ENCODE measurements at regions not wholly inside any gene's neighbourhood (a gene's known extent, or its start where the extent isn't known, plus 50 kb on each side); places are given as distances from the start of the nearest gene placed in this dataset.

DNA sequence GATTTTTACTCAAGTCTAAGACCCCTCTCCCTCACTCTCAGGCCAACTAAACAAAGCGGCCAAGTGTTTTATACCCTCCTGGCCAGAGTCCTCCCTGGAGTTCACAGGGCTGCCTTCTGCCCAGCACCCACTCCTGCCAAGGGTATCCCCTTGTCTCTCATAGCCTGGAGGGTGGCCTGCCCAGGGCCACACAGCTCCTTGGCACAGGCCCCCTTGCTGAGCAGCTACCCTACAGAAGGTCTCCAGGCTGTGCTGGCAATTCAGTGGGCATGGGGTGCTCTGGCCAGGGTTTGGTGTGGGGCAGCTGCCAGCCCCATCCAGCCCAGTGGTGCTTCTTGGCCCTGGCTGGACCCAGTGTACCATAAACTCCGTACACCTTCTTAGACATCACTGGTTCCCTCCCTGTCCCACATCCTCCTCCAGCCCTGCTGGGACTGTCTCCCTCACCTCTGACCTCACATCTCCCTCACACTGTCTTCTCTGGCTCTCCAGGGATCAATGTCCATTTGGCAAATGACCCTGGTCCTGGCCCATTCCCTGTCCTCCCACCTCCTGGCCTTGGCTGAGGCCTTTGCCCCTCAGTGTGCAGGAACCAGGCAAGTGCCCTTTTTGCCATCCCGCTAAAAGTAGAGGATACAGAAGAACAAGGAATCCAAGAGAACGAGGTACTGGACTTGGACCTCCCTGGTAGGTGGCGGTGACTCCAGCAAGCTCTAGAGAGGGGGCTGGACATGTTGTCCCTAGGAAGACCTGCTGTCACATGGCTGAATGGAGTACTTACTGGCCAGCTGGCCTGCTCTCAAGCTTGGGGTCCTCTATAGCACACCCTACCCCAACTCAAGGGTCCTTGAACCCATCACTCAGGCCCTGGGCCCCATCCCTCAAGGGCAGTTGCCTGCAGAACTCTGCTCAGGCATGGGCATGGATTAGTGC lies 50.0 kb upstream of the TRPM1 start:
- DNase-seq (ENCODE audit: low read depth, low spot score), result no peak

DNA sequence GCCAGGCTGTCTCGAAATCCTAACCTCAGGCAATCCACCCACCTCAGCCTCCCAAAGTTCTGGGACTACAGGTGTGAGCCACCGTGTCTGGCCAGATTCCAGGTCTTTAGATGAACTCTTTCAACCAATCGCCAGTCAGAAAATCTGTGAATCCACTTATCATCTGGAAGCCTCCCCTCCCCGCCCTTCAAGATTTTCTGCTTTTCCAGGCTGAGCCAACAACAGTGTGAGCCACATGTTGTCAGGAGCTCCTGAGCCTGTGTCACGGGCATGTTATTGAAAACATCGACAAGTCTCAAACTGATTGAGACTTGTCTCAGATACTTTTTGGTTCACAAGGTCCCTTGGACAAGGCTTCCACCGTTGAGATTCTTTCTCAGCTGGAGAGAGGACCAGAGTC lies 52.0 kb upstream of the TRPM1 start:
- no peak for DNase-seq (ENCODE audit: low read depth, low spot score)

DNA sequence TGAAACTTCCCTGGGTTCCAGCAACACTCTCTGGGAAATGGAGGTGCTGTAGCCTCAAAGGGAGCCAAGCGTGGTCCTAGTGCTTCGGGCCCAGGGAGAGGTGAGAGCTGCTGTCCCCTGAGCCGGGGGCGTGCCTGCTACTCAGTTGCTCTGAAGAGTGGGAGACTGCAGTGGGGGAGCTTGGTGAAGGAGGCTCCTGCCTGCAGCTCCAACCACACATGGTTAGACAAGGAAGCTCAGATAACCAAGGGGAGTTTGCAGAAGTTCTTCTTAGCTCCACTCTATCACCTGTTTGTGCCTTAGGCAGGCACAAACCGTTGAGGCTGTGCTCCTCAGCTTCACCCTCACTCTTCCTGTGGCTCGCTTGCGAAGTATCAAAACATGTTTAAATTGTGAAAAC lies 53.6 kb upstream of the TRPM1 start:
- DNase-seq (ENCODE audit: low read depth, low spot score), result no peak

DNA sequence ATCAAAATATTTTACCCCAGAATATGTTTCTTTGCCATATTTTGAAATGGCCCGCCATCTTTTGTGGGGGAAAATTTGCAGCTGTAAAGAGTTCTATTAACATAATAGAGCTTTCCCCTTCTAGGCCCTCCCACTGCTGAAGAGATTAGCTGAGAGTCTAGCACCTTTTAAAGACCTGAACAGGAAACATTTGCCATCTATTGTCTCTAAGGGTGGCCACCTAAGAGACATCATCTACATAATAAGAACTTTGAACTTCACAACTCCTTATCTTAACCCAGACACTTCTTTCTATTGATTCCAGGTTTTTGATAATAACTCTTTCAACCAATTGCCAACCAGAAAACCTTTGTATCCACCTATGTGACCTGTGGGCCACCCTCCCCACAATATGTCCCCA lies 54.7 kb upstream of the TRPM1 start:
- no peak for DNase-seq (ENCODE audit: low read depth, low spot score)

DNA sequence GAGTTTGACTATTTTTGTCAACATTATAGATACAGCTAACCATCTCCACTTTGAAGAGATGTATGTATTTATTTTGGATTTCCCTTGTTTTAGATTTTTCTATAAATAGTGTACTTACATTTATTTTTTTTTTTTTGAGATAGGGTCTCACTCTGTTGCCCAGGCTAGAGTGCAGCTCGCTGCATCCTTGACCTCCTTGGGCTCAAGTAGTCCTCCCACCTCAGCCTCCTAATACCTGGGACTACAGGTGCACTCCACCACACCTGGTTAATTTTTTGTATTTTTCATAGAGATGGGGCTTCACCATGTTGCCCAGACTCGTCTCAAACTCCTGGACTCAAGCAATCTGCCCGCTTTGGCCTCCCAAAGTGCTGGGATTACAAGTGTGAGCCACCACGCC lies 55.3 kb upstream of the TRPM1 start:
- DNase-seq (ENCODE audit: low read depth, low spot score), result no peak

DNA sequence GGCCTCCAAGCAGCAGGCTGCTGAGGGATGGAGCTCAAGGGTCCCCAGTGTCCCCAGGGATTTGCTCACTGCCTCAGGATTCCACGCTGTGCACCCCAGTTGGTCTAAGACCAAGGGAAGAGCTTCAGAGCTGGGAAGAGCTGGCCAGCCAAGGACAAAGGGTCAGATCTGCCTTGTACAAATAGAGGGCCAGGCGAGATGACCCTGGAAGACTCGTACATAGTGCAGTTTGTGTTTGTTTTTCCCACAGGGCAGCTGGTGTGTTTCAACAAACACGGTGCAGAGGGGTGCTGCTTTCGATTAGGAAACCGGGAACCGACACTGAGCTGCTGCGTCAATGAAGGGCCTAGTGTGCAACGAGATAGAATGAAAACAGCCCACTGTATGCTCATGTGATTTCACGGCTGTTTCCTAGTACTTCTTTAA lies 56.1 kb upstream of the TRPM1 start:
- peak; percentile 36 for DNase-seq (ENCODE audit: low read depth, low spot score)

DNA sequence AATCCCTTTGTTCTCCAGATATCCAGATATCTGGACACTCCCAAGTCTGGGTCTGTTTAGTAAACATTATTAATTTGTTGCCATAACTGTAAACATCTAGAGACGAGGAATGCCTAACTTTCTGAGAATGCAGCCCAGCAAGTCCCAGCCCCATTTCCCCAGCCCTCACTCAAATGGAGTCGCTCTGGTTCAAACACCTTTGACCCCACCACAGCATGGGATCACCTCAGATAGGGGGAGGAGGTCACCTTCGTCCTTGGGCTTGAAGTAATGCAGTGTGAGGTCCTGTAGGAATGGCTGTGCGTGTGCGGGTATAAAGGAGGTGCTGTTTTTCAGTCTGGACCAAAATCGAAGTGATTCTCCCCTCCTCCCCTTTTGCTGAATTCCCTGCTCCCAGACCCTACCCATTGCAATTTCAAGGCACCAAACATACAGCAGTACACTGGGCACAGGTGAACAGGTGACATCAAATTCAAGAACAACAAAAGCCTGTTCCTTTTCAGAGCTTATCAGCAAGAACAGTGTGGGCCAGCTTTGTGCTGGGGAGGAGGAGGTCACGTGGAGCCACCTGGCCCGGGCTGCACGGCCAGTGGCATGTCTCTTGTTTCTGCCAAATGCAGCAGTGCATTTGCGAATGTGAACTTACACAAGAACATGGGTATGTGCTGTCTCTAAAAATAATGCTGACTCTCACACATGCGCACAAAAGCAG lies 57.5 kb upstream of the TRPM1 start:
- DNase-seq (ENCODE audit: low read depth, low spot score), result no peak

DNA sequence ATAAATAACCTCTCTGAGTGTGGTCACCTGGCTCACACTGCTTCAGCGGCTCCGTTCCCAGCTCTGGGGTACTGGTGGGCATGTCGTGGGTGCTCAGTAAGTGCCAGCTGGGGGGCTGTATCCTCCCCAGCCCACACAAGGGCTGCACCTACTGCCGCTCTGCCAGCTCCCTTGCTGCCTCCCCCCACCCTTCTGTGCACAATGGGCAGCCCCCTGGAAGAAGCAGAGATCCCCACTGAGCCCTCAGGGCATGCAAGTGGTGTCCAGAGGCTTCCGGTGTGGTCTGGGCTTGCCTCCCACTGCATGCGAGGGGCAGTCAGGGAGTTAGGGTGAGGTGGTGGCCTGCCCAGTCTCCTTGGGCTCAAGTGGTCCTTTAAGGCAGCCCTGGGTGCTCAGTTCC lies 58.3 kb upstream of the TRPM1 start:
- no peak for DNase-seq (ENCODE audit: low read depth, low spot score)

DNA sequence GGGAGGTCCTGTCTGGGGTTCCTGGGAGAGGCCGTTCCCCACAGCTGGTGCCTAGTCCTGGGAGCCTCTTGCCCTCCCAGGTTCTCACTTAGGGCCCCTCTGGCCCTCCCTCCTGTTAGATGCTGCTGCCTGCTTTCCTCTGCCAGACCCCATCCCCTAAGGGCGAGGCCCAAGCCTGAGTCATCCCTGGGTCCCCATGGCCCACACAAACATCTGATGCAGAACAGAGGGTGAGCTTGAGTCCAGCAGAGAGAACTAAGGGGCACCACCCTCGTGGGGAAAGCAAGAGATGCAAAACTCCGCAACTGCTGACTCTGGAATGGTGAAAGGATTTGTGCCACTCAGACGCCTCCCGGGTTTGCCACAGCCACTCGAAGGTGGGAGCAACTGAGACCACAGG lies 58.8 kb upstream of the TRPM1 start:
- DNase-seq (ENCODE audit: low read depth, low spot score), result no peak

DNA sequence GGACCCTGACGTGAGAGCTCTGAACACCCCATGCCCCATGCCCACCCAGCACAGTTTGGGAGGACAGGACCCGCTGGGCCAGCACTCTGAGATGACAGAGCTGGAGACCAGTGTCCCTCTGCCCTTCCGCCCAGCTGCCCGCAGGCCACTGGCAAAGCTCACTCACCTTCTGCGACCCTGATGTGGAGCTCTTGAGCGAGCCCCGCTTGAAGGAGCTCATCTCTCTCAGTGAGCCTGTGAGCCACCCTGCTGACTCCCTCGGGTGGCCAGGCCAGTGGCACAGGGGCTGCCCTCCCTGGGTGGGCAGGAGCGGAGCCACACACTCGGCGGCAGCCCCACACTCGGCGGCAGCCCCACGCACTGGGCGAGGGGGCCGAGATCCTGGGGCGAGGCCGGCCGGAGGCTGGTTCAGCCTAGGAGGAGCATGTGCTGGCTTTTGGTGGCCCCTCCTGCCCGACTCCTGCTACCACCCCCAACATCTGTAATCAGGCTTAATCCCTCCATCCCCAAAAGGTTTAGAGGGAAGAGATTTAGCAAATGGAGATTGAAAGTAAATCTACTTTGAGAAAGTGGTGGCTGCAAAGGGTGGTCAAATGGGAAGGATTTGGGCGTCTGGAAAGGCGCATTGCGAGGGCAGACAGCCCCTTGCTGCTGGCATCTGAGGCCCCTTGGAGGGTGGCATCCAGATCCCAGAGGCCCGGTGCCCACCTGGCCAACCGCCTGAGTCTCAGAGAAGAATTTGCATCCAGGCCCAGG lies 59.4 kb upstream of the TRPM1 start:
- DNase-seq (ENCODE audit: low read depth, low spot score), result no peak

DNA sequence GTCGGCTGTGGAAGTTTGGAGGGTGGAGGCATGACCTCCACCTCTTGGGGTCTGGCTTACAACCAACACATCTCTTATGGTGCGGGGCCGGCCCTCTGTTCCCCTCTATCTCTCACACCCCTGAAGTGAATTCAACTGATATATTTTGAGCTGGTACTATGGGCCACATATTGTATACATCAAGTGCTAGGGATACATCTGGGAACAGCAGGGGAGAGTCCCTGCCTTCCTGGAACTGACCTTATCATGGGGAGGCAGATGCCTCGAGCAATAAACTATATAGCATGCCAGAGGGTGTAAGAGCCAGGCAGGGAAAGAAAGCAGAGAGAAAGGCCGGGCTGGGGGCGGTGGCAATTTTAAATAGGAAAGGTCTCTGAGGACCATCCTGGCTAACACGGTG lies 60.4 kb upstream of the TRPM1 start:
- no peak for DNase-seq (ENCODE audit: low read depth, low spot score)

DNA sequence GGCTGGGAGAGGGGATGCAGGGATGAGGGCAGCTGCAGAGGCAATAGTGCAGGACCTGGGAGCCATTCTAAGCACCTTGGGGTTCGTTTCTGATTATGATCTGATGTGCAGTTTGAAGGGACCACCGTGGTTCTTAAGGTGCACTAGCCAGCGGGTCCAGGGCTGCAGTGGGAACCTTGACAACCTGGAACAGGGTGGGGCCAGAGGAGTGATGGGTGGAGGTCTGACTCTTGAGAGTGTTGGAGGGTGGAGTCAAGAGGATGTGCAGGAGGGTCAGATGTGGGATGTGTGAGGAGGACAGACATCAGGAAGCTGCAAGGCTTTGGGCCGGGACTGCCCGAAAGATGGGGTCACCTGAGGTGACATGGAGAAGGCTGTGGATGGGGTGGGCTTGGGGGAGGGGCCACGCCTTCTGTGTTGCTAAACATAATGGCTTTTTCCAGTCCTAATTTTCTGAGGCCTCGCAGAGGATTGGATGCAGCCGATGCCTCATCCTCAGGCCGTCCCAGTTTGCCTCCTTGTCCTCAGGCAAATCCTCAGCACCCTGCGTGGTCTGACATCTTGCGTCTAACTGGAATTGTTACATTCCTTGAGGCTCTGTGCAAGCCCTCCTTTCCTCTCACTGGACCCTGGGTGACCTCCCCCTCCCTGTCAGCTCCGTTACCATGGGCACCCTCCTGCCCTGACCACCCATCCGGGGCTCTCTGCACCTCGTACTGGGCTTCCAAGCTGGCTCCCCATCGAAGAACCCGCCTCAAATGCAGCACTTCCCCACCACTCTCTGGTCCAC lies 61.4 kb upstream of the TRPM1 start:
- DNase-seq (ENCODE audit: low read depth, low spot score), result no peak

DNA sequence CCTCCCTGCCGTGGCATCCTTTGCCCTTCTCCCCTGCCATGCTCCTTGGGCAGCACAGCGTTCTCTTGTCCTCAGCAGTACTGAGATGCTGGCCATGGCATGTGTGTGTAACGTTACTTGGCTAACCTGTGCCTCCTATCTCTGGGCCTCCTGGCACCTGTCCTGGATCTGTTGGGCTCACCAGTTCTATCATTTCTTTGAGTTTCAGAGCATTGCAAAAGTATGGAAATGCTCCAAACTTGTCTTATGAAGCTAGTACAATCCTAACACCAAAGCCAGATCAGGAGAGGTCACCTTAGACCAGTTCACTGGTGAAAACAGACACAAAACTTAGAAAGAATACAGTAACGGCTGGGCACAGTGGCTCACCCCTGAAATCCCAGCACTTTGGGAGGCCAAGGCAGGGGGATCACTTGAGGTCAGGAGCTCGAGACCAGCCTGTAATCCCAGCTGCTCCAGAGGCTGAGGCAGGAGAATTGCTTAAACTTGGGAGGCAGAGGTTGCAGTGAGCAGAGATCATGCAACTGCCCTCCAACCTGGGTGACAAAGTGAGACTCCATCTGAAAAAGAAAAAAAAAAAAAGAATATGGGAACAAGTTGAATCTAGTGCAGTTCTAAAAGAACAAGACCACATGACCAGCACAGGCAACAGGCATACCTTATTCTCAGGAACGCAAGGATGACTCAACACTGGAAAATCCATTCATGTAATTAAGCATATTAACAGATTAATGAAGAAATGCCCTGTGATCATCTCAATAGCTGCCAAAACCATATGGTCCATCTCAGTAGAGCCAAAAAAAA lies 62.4 kb upstream of the TRPM1 start:
- DNase-seq (ENCODE audit: low read depth, low spot score), result no peak

DNA sequence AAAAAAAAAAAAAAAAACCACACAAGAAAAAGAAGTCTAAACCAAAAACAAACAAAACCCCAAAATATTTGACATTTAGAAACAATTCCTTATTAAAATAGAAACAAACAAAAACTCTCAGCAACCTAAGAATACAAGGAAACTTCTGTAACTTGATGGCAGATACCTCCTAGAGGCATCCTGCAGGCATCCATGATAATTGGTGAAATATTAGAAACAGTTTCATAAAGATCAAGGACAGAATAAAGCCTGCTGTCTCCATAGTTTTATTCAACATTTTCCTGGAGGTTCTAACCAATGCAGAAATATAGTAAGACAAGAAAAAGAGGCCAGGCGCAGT lies 63.0 kb upstream of the TRPM1 start:
- DNase-seq (ENCODE audit: low read depth, low spot score), result no peak

DNA sequence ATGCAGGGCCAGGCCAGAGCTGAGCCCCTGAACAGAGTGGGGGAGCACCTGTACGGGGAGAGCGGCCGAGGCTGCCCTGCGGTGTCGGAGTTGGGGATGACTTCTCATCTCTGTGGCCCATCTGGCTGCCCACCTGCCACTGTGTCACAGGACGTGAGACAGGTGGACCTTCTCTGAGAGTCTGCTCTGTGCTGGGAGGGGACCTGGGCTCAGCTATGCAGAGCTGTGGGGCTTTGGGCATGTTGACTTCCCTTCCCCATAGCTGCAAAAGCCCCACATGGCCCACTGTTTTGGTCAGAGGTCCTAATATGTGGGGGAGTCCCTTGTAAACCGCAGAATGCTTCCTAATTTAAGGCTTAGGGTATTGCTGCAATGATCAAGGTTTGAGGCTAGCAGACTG lies 68.0 kb upstream of the TRPM1 start:
- DNase-seq (ENCODE audit: low read depth, low spot score), result no peak

DNA sequence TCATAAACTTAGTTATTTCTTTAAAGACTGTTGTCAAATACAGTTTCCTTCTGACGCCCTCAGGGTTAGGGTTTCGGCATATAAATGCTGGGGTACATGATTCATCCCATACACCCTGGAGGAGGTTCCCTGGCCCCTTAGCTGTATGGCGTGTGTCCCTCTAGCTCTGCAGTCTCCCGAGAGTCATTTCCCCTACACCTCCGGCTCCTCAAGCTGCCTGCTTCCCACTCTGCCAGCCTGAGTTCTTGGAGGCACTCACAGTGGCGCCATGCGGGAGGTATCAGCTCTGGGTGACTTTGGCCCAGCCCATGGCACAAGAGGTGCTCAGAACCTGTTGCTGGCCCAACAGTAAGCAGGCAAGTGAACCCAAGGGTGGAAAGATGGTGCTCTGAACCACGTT lies 70.2 kb upstream of the TRPM1 start:
- DNase-seq (ENCODE audit: low read depth, low spot score), result no peak

DNA sequence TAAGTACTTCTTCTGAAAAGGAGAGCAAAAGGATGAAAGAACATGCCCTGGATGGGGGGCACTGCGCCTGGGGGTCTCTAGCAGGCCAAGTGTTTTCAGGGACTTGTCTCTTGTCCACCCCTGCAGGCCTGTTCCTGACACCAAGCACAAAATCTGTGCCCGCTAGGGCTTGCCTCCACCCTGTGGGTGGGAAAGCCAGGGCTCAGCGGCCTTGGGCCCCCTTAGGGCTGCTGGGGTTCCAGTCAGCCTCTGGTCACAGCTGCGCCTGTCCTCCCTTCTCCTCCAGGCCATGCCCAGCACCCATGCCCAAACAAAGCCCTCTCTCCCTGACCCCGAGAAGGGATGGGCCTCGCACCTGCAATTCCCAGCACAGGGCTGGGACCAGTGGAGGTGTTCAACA lies 71.1 kb upstream of the TRPM1 start:
- DNase-seq (ENCODE audit: low read depth, low spot score), result no peak

DNA sequence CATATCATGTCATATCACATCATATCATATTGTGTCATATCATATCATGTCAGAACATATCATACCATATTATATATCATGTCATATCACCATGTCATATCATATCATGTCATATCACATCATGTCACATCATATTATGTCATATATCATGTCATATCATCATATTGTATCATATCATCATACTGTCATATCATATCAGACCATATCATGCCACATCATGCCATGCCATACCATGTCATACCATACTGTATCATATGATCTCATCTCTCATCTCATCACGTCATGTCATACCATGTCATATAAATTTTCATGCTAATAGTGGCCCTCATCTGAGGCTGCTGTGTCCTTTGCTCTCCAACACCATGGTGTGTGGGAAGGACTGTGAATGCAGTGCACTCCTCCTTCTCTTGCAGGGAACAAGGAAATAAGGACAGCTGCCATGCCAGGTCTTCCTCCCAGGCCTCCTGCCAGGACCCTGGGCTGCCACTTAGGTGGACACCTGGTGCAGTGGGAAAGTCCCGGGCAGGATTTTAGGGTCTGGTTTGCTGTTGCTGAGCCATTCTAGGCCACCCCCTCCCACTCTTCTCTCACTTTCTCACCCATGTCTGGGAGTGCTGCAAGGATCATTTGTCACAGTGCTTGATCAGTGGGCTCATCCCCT lies 72.4 kb upstream of the TRPM1 start:
- no peak for DNase-seq (ENCODE audit: low read depth, low spot score)

DNA sequence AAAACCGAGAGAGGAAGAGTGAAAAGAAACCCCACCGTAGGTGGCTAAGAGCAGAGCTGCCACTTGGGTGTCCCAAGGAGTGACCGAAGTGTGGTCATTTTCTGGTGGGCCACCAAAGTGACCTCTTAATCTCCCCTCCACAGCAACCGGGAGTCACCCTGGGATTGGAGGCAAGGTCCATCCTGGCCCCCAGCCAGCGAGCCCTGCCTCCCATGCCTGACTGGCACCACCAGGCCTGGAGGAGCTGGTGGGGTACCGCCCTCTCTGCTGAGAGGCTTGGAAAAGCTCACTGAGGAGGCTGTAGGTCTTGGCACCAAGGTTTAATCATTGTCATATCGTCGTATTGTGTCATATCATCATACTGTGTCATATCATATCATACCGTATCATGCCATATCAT lies 74.0 kb upstream of the TRPM1 start:
- no peak for DNase-seq (ENCODE audit: low read depth, low spot score)

DNA sequence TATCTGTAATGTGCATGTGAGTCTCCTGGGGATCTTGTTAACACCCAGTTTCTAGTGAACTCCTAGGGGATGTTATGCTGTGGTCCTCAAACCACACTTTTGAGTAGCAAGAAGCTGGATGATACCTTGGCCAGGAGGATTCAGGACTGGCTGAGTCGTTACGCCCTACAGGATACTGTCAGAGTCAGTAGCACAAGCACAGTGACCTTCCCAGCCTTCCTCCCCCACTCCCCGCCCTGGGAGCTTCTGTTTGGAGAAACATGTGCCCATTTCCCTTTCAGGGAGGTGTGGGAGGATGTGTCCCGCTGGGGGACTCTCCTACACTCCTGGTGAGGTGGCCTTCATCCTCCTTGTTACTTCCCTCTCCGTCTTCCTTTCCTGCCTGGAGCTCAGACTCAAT lies 76.4 kb upstream of the TRPM1 start:
- DNase-seq (ENCODE audit: low read depth, low spot score), result no peak
